GM12878 (cell line): ENCODE measurements at regions not wholly inside any gene's neighbourhood (a gene's known extent, or its start where the extent isn't known, plus 50 kb on each side); places are given as distances from the start of the nearest gene placed in this dataset.

ENCODE experiments used
- EZH2 ChIP-seq: IDR thresholded peaks from 2 replicates; pipeline ENCODE4 v1.6.1; 2012; ENCODE audit warnings: low read depth, mild to moderate bottlenecking, control low read depth, inconsistent platforms, low read length, borderline replicate concordance; ENCODE audit not compliant: control insufficient read depth
- GABPA ChIP-seq: IDR thresholded peaks from 2 replicates; pipeline ENCODE4 v1.6.1; 2014; ENCODE audit warnings: antibody characterized with exemption, low read depth, mild to moderate bottlenecking, inconsistent platforms
- KDM1A ChIP-seq: fragments of 200-600 bp; sonication (generic); IDR thresholded peaks from 2 replicates; pipeline ENCODE4 v1.6.1; 2016; ENCODE audit warnings: borderline replicate concordance
- MXI1 ChIP-seq: fragments of 150-350 bp; IDR thresholded peaks from 2 replicates; pipeline ENCODE4 v1.6.1; 2011; ENCODE audit warnings: low read depth, mild to moderate bottlenecking, inconsistent platforms, low read length, improper control_type of control experiment
- TF ChIP-seq, protein P1 (sequence below), 3 experiments: IDR thresholded peaks in 2 of 3; conservative IDR thresholded peaks in 1 of 3; 2 replicates each; pipeline ENCODE4 v1.5.1; 2011; ENCODE audit warnings: low read depth in 3 of 3, low read length in 3 of 3, mild to moderate bottlenecking in 3 of 3, control low read depth in 2 of 3, moderate library complexity in 2 of 3, inconsistent platforms in 1 of 3, mixed read lengths in 1 of 3; ENCODE audit not compliant: control insufficient read depth in 2 of 3, insufficient read depth in 1 of 3; ENCODE audit errors: extremely low read depth in 1 of 3
- TF ChIP-seq, protein P2 (sequence below): IDR thresholded peaks from 2 replicates; pipeline ENCODE4 v1.6.1; 2012; ENCODE audit warnings: low read depth, low read length, improper control_type of control experiment

DNA sequence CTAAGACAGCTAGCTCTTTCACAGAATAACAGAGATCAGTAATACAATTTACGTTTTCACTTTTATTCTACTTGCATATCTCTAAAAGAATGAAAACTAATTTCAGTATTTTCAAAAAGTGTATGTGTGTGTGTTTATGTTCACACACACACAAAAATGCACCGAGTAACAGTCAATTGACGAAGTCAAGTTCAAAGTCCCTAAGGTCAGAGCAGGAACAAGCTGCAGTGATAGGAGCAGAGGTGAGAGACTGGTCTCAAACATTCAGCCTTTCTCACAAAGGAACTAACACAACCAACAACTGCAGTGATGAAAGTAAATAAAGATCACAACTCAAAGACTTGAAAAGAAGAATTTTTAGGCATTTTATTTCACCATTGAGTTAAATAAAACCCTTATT, 429.7 kb downstream of the C12orf50 start:
- no peak for TF ChIP-seq GABPA
- TF ChIP-seq EZH2: no peak
- no peak for TF ChIP-seq KDM1A
- TF ChIP-seq, protein P1, sequence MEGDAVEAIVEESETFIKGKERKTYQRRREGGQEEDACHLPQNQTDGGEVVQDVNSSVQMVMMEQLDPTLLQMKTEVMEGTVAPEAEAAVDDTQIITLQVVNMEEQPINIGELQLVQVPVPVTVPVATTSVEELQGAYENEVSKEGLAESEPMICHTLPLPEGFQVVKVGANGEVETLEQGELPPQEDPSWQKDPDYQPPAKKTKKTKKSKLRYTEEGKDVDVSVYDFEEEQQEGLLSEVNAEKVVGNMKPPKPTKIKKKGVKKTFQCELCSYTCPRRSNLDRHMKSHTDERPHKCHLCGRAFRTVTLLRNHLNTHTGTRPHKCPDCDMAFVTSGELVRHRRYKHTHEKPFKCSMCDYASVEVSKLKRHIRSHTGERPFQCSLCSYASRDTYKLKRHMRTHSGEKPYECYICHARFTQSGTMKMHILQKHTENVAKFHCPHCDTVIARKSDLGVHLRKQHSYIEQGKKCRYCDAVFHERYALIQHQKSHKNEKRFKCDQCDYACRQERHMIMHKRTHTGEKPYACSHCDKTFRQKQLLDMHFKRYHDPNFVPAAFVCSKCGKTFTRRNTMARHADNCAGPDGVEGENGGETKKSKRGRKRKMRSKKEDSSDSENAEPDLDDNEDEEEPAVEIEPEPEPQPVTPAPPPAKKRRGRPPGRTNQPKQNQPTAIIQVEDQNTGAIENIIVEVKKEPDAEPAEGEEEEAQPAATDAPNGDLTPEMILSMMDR (IDR thresholded peaks at IDR 0.05 in 2 of 3, conservative IDR thresholded peaks at IDR 0.05 in 1 of 3; ENCODE audit: control insufficient read depth in 2 of 3, extremely low read depth in 1 of 3, insufficient read depth in 1 of 3, low read depth in 3 of 3, low read length in 3 of 3): no peak
- TF ChIP-seq MXI1: no peak
- TF ChIP-seq, protein P2, sequence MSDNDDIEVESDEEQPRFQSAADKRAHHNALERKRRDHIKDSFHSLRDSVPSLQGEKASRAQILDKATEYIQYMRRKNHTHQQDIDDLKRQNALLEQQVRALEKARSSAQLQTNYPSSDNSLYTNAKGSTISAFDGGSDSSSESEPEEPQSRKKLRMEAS: no peak
